Fibroblast of lung (primary cell): ENCODE measurements at regions not wholly inside any gene's neighbourhood (a gene's known extent, or its start where the extent isn't known, plus 50 kb on each side); places are given as distances from the start of the nearest gene placed in this dataset.

Experiments
- DNase-seq, 2 donors: peaks; one replicate each; pipeline versions ENCODE4 v3.0.0 to v3.0.0-alpha.2; 2010; ENCODE audit warnings: low read depth in 2 of 2
- H2AFZ ChIP-seq: 2 replicates; pipeline ENCODE4 v1.5.1; 2012; ENCODE audit warnings: low read length, control low read depth, inconsistent platforms
- H3K27ac ChIP-seq: 2 replicates; pipeline ENCODE4 v1.5.1; 2011; ENCODE audit warnings: low read length, control low read depth; ENCODE audit not compliant: insufficient read depth
- H3K27me3 ChIP-seq: 2 replicates; pipeline ENCODE4 v1.5.1; 2011; ENCODE audit warnings: mild to moderate bottlenecking, low read length; ENCODE audit not compliant: control insufficient read depth, insufficient read depth
- H3K36me3 ChIP-seq: 2 replicates; pipeline ENCODE4 v1.5.1; 2011; ENCODE audit warnings: low read length; ENCODE audit not compliant: control insufficient read depth, insufficient read depth
- H3K4me1 ChIP-seq: 2 replicates; pipeline ENCODE4 v1.5.1; 2011; ENCODE audit warnings: low read length; ENCODE audit not compliant: control insufficient read depth, insufficient read depth; ENCODE audit errors: extremely low read depth
- H3K4me2 ChIP-seq: 2 replicates; pipeline ENCODE4 v1.5.1; 2011; ENCODE audit warnings: low read length, control low read depth; ENCODE audit not compliant: insufficient read depth; ENCODE audit errors: extremely low read depth
- H3K4me3 ChIP-seq, 4 experiments: fragments of 200-600 bp in 1 of 4; sonication (generic) in 1 of 4; replicated peaks in 1 of 4; 2 replicates each; pipeline ENCODE4 v1.5.1; 2011 to 2016; ENCODE audit warnings: low read length in 4 of 4, low read depth in 3 of 4, mild to moderate bottlenecking in 3 of 4, control low read depth in 2 of 4, inconsistent platforms in 1 of 4, mixed read lengths in 1 of 4; ENCODE audit not compliant: insufficient read depth in 1 of 4; ENCODE audit errors: control extremely low read depth in 1 of 4
- H3K79me2 ChIP-seq: 2 replicates; pipeline ENCODE4 v1.5.1; 2012; ENCODE audit warnings: mild to moderate bottlenecking, low read length, inconsistent platforms; ENCODE audit not compliant: control insufficient read depth, insufficient read depth
- H3K9ac ChIP-seq: 2 replicates; pipeline ENCODE4 v1.5.1; 2011; ENCODE audit warnings: mild to moderate bottlenecking, low read length, control low read depth; ENCODE audit not compliant: insufficient read depth
- H3K9me3 ChIP-seq: 2 replicates; pipeline ENCODE4 v1.5.1; 2012; ENCODE audit warnings: low read depth, low read length; ENCODE audit not compliant: control insufficient read depth, insufficient read depth
- H4K20me1 ChIP-seq: 2 replicates; pipeline ENCODE4 v1.5.1; 2011; ENCODE audit warnings: low read length; ENCODE audit not compliant: control insufficient read depth, insufficient read depth; ENCODE audit errors: extremely low read depth
- CTCF ChIP-seq, 2 donors: IDR thresholded peaks in 1 of 2; conservative IDR thresholded peaks in 1 of 2; 1 replicate in 1 of 2; 2 replicates in 1 of 2; pipeline ENCODE4 v1.5.1; 2011 to 2012; ENCODE audit warnings: low read length in 2 of 2, control low read depth in 1 of 2, inconsistent platforms in 1 of 2, low read depth in 1 of 2, mild to moderate bottlenecking in 1 of 2
- EZH2 ChIP-seq: IDR thresholded peaks from 2 replicates; pipeline ENCODE4 v1.5.1; 2012; ENCODE audit warnings: low read length, control low read depth, mild to moderate bottlenecking; ENCODE audit errors: missing control alignments

GRCh38 chr16:79895917-79896203 lies 295.3 kb upstream of the MAF start:
- H3K27ac ChIP-seq: no peak overlapping the region
- no peak overlapping the region for H3K9ac ChIP-seq
- H3K79me2 ChIP-seq: no peaks in the 10 kb centered on the region
- no peaks in the 10 kb centered on the region for H3K36me3 ChIP-seq
- no peaks in the 10 kb centered on the region for H4K20me1 ChIP-seq
- no peaks in the 10 kb centered on the region for H3K27me3 ChIP-seq
- no peak for TF ChIP-seq CTCF (conservative IDR thresholded peaks at IDR 0.05 in 1 of 2, IDR thresholded peaks at IDR 0.05 in 1 of 2; ENCODE audit: low read depth in 1 of 2, low read length in 2 of 2)
- no peak for TF ChIP-seq EZH2
- no peak overlapping the region for H2AFZ ChIP-seq
- H3K4me2 ChIP-seq: no peak overlapping the region
- H3K9me3 ChIP-seq: no peaks in the 10 kb centered on the region
- no peak overlapping the region for H3K4me3 ChIP-seq
- no peak for DNase-seq
- no peaks in the 10 kb centered on the region for H3K4me1 ChIP-seq

- no peak for TF ChIP-seq CTCF (conservative IDR thresholded peaks at IDR 0.05 in 1 of 2, IDR thresholded peaks at IDR 0.05 in 1 of 2; ENCODE audit: low read depth in 1 of 2, low read length in 2 of 2)
- no peak for TF ChIP-seq EZH2
- no peaks in the 10 kb centered on the region for H3K9me3 ChIP-seq
- H3K36me3 ChIP-seq: no peaks in the 10 kb centered on the region
- no peaks in the 10 kb centered on the region for H3K79me2 ChIP-seq
- no peaks in the 10 kb centered on the region for H4K20me1 ChIP-seq
- no peak overlapping the region for H3K9ac ChIP-seq
- no peak overlapping the region for H3K4me2 ChIP-seq
- H3K4me3 ChIP-seq: no peak overlapping the region
- DNase-seq: no peak
- H3K27me3 ChIP-seq: no peaks in the 10 kb centered on the region
- H3K27ac ChIP-seq: no peak overlapping the region
- H2AFZ ChIP-seq: no peak overlapping the region
- no peaks in the 10 kb centered on the region for H3K4me1 ChIP-seq
These were observed 294.7 kb upstream of the MAF start for GRCh38 chr16:79895053-79895916.

GRCh38 chr16:79893445-79893844 lies 292.9 kb upstream of the MAF start:
- no peak for DNase-seq
- TF ChIP-seq EZH2: no peak
- no peak for TF ChIP-seq CTCF (conservative IDR thresholded peaks at IDR 0.05 in 1 of 2, IDR thresholded peaks at IDR 0.05 in 1 of 2; ENCODE audit: low read depth in 1 of 2, low read length in 2 of 2)
- no peak overlapping the region for H3K27ac ChIP-seq
- no peak overlapping the region for H3K9ac ChIP-seq
- H3K36me3 ChIP-seq: no peaks in the 10 kb centered on the region
- no peak overlapping the region for H2AFZ ChIP-seq
- H3K4me1 ChIP-seq: no peaks in the 10 kb centered on the region
- H3K27me3 ChIP-seq: no peaks in the 10 kb centered on the region
- no peaks in the 10 kb centered on the region for H4K20me1 ChIP-seq
- H3K9me3 ChIP-seq: no peaks in the 10 kb centered on the region
- no peak overlapping the region for H3K4me2 ChIP-seq
- H3K4me3 ChIP-seq: no peak overlapping the region
- H3K79me2 ChIP-seq: no peaks in the 10 kb centered on the region
